ENCODE measurements at regions not wholly inside any gene's neighbourhood (a gene's known extent, or its start where the extent isn't known, plus 50 kb on each side); places are given as distances from the start of the nearest gene placed in this dataset.
"Not testable (repeated sequence)": the region's sequence is repeated elsewhere in the genome, so short reads cannot be mapped to it uniquely, and the experiment has no call there.

- DNase-seq (ENCODE audit: low spot score), result no peak
These were observed 73.3 kb downstream of the OLFM4 start for GRCh38 chr13:53101883-53102282.

DNA sequence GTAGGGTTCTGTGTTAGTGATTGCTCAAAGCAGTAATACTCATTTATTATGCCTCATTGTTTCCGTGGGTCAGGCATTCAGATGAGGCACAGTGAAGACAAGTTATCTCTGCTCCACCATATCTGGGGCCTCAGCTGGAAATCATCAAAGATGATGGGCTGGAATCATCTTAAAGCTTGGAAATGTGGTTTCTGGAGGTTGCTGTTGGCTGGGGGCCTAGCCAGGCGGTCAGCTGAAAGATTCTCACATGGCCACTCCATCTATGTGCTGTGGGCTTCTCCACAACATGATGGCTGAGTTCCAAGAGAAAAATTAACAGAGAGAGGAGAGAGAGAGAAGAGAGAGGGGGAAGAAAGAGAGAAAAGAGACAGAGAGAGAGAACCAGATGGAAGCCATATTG lies 75.5 kb downstream of the OLFM4 start:
- DNase-seq (ENCODE audit: low spot score), result no peak

GRCh38 chr13:53105477-53105876 lies 76.9 kb downstream of the OLFM4 start:
- no peak for DNase-seq (ENCODE audit: low spot score)

GRCh38 chr13:53105890-53106289 lies 77.3 kb downstream of the OLFM4 start:
- no peak for DNase-seq (ENCODE audit: low spot score)

DNA sequence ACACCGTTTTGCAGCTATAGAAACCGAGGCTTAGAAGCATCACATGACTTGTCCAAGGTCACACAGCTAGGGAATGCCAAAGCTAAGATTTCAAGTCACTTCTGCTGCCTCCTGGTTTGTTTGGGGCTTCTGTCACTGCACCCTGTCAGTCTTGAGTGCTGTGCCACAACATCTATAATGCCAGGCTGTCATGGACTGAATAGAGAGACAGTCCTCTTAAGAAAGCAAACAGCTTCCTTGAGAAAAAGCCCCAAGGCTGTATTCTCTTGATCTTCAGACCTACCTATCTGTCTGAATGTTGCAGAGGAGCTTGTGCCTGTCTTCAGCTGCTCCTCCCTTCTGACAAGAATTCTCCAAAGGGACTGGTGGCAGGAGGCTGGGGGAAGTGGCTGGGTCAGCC lies 81.6 kb downstream of the OLFM4 start:
- no peak for DNase-seq (ENCODE audit: low spot score)

GRCh38 chr13:53110614-53111013 lies 82.0 kb downstream of the OLFM4 start:
- no peak for DNase-seq (ENCODE audit: low spot score)

- no peak for DNase-seq (ENCODE audit: low spot score)
These were observed 83.9 kb downstream of the OLFM4 start for GRCh38 chr13:53112522-53112921.

DNA sequence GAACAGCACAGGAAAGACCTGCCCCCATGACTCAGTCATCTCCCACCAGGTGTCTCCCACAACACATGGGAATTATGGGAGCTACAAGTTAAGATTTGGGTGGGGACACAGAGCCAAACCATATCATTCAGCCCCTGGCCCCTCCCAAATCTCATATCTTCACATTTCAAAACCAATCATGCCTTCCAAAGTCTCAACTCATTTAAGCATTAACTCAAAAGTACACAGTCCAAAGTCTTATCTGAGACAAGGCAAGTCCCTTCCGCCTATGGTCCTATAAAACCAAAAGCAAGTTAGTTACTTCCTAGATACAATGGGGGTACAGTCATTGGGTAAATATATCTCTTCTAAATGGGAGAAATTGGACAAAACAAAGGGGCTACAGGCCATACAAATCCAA lies 88.4 kb downstream of the OLFM4 start:
- DNase-seq (ENCODE audit: low spot score), result not testable (repeated sequence)

GRCh38 chr13:53121131-53121773 lies 92.6 kb downstream of the OLFM4 start:
- no peak for DNase-seq (ENCODE audit: low spot score)

DNA sequence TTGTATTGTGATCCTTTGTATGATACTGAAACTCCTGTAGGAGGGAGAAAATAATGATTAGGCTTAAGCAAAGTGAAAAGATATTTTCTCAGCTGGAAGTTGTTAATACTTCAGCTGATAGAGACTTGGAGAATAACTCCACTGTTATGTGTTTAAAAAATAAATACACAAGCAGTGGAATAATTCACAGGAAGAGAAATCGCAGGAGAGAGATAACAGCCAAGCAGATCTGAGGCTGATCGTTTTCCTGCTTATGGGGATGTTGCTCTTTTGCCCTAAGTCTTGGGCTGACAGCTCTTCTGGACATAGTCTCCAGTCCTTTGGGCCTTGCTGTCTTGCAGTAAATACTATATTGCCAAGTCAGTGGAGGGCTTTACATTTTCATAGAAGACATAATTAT lies 93.3 kb downstream of the OLFM4 start:
- no peak for DNase-seq (ENCODE audit: low spot score)

DNA sequence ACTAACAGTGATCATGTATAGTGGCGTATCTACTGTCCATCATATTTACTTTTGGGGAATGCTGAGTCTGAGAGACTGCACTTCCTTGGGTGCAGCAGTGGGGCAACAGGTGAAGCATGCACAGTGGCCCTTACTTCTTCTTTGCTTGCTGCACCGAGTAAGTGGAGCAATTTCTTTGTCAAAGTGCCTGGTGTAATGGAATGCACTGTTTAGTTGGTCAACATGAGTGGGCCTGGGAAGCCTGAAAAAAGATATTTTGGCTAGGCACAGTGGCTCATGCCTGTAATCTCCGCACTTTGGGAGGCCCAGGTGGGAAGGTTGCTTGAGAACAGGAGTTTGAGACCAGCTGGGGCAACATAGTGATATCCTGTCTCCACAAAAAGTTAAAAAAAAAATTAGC lies 94.9 kb downstream of the OLFM4 start:
- no peak for DNase-seq (ENCODE audit: low spot score)

- no peak for DNase-seq (ENCODE audit: low spot score)
These were observed 96.0 kb downstream of the OLFM4 start for GRCh38 chr13:53124623-53125022.

DNA sequence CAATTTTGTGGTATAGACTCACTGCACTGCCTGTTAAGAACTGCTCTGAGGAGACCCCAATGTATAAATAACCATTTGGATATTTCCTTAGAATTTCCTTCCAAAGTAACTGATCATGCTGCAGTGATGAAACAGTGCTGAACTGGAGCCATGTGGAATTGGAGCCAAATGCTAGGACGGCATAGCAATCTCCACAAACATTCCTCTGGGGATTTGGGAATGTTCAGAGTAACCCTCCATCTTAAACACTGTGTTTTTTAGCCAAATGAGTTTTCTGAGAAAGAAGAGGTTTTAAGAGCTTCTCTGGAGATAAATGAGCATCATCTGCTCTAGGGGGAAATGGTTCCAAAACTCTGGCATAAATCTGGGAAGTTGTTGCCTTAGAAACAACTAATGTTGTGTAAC lies 98.2 kb downstream of the OLFM4 start:
- no peak for DNase-seq (ENCODE audit: low spot score)

DNA sequence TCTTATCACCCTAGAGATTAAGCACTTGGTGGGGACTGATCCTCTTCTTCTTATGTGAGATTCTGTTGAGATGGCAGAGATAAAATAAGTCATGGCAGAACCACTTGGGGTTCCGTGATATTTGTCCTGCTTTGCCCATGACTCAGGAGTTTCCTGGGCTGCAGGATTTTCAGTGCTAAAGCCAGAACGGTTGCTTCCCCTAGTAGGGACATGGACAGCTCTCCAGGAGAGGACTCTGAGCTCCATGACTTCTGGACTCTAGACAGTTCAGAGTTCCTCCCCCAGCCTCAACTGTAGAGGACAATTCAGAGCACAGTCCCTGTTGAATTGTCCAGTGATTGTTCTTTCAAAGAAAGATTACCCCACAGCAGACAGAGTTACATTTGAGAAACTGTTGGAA lies 98.8 kb downstream of the OLFM4 start:
- DNase-seq (ENCODE audit: low spot score), result no peak

DNA sequence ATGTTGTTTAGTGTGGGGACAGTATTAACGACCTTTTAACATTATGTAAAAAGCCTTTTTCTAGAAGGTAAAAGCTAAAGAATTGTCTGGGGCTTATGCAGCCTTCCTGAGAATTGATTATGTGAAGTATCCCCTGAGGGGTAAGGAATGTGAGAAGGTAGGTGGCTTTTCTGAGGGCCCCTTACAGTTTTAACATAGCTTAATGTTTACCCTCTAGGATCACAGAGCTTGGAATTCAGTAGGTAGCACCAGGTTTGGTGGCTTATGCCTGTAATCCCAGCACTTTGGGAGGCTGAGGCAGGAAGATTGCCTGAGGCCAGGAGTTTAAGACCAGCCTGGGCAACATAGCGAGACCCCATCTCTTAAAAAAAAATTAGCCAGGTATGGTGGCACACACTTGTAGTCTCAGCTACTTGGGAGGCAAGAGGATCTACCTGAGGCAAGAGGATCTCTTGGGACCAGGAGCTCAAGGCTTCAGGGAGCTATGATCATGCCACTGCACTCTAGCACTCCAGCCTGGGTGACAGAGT lies 101.3 kb downstream of the OLFM4 start:
- DNase-seq (ENCODE audit: low spot score), result no peak

DNA sequence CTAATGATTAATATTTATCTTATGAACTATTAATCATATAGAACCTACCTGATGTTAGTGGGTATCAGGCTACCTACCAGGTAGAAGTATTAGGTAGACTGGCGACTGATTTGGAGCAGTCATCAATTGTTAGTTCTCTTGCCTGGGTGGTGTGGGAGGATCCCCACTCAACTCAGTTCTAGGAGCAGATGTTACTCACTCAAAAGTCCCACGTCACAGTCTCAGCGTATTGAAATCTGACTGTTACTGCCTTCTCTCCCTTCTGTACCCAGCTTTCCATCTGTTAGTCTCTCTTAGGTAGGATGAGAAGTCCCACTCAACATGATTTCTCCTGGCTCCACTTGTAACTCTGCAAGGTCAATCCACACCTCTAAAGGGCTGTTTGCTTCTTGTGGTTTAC lies 102.7 kb downstream of the OLFM4 start:
- no peak for DNase-seq (ENCODE audit: low spot score)

- DNase-seq (ENCODE audit: low spot score), result no peak
These were observed 106.7 kb downstream of the OLFM4 start for GRCh38 chr13:53135301-53135700.

GRCh38 chr13:53136554-53137215 lies 108.1 kb downstream of the OLFM4 start:
- no peak for DNase-seq (ENCODE audit: low spot score)

GRCh38 chr13:53137779-53138178 lies 109.2 kb downstream of the OLFM4 start:
- DNase-seq (ENCODE audit: low spot score), result no peak

GRCh38 chr13:53138376-53139036 lies 109.9 kb downstream of the OLFM4 start:
- DNase-seq (ENCODE audit: low spot score), result no peak

DNA sequence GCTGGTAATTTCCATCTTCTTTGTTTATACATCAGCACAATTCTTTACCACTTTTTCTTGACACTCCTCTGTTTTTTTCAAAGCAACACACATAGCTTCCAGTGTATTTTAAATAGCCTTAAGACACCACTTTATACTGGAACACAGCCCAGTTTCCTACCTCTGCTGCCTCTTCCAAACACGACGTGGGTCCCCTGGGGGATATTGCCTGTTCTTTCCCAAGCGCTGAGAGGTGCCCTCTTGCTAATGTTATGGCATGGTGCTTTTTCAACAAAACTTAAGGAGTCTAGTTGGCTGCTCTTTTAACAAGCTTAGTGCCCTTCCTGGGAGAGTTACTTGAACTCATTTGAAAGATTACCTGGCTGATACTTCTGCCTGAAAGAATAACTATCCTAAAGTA lies 112.7 kb downstream of the OLFM4 start:
- no peak for DNase-seq (ENCODE audit: low spot score)

DNA sequence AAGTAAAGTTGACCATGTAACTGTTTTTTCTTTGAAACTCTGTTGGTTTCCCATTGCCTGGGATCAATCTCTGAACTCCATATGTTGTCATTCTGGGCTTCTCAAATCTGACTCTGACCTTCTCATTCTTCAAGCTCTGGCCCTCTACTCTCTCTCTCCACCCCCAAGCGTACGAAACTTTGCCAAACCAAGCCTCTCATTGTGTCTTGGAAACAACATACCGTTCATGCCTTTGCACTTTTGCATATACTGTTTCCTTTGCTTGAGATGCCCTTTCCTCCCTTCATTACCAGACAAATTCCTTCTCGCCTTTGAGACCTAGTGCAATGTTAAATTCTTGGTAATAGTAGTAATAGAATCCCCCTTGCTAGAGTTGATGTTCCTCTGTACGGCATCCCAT lies 113.7 kb downstream of the OLFM4 start:
- DNase-seq (ENCODE audit: low spot score), result no peak

DNA sequence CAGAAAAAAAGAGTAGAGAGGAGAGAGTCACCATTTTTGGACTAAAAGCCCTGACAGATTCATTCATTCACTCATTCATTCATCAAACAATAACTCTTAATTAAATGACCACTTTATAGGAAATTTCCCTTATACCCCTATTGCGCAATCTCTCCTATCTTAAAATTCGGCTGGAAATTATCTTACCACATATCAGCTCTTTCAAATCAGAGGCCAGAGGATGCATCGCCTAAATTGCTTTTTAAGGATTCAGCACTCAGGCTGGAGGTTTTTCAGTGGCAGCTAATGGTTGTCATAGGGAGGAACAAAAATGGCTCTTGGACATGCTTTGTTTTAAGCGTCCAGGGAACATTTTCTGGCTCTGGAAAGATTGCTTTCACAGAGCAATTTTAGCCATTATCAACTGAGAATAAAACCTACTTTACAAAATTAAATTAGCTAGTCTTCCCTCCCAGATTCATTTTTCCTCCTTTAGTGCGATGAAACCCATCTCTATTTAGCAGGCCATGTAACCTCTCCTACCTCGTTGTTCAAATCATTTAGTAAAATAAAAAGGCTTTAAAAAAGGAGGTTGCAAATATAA lies 115.2 kb downstream of the OLFM4 start:
- no peak for DNase-seq (ENCODE audit: low spot score)

Measured in ecto neural progenitor cell (in vitro differentiated cells).